IMR-90 (cell line): ENCODE measurements at regions not wholly inside any gene's neighbourhood (a gene's known extent, or its start where the extent isn't known, plus 50 kb on each side); places are given as distances from the start of the nearest gene placed in this dataset.
"Not testable (repeated sequence)": the region's sequence is repeated elsewhere in the genome, so short reads cannot be mapped to it uniquely, and the experiment has no call there.

Experiments
- ATAC-seq: fragments of 200-7000 bp; cut with Tn5 transposase; 2 replicates; pipeline ENCODE4 v1.9.1; 2020; ENCODE audit warnings: low read depth, mild to moderate bottlenecking, moderate library complexity
- BruUV-seq: library from RNA; stranded (reverse); fragments of 400-500 nt; replicated peaks from 2 replicates; lab custom pipeline; 2021; lab: Mats Ljungman, UMichigan
- CTCF ChIA-PET: fragments of 300-600 bp; formaldehyde crosslinking; extraction: SDS; loops from one replicate; lab custom pipeline; 2021; ENCODE audit warnings: antibody characterized with exemption; lab: Yijun Ruan, JAX
- POLR2A ChIA-PET: fragments of 300-600 bp; sonication (Branson Sonifier 250); formaldehyde crosslinking; loops from one replicate; lab custom pipeline; 2022; ENCODE audit warnings: antibody characterized with exemption; ENCODE audit not compliant: unreplicated experiment; lab: Charles Lee
- DNase-seq: peaks from one replicate; pipeline ENCODE4 v3.0.0; 2013
- H2AFZ ChIP-seq: replicated peaks from 2 replicates; pipeline ENCODE3; 2013; ENCODE audit warnings: low read length, mild to moderate bottlenecking; ENCODE audit not compliant: poor library complexity
- H2AK5ac ChIP-seq: 2 replicates; pipeline ENCODE4 v1.6.1; 2013; ENCODE audit warnings: low read depth, low read length, inconsistent platforms
- H2AK9ac ChIP-seq: replicated peaks from 2 replicates; pipeline ENCODE3; 2013; ENCODE audit warnings: mild to moderate bottlenecking, low read depth, low read length, moderate library complexity; ENCODE audit not compliant: poor library complexity
- H2BK120ac ChIP-seq: 2 replicates; pipeline ENCODE4 v1.6.1; 2013; ENCODE audit warnings: low read depth, low read length, inconsistent platforms
- H2BK15ac ChIP-seq: 3 replicates; pipeline ENCODE4 v1.6.1; 2013; ENCODE audit warnings: low read depth, low read length, inconsistent platforms
- H2BK20ac ChIP-seq: 2 replicates; pipeline ENCODE4 v1.6.1; 2013; ENCODE audit warnings: low read depth, mild to moderate bottlenecking, inconsistent platforms, low read length, moderate library complexity
- H2BK5ac ChIP-seq: 2 replicates; pipeline ENCODE4 v1.6.1; 2013; ENCODE audit warnings: mild to moderate bottlenecking, low read depth, low read length, inconsistent platforms; ENCODE audit not compliant: poor library complexity, severe bottlenecking
- H3K14ac ChIP-seq: replicated peaks from 2 replicates; pipeline ENCODE4 v1.6.1; 2013; ENCODE audit warnings: low read depth, low read length, inconsistent platforms
- H3K18ac ChIP-seq: 2 replicates; pipeline ENCODE4 v1.6.1; 2013; ENCODE audit warnings: low read depth, low read length, control low read depth
- H3K23ac ChIP-seq: 2 replicates; pipeline ENCODE4 v1.6.1; 2013; ENCODE audit warnings: low read depth, low read length, inconsistent platforms
- H3K27ac ChIP-seq: 2 replicates; pipeline ENCODE4 v1.5.1; 2013; ENCODE audit warnings: mild to moderate bottlenecking, control low read depth, low read length; ENCODE audit not compliant: insufficient read depth
- H3K27me3 ChIP-seq: 2 replicates; pipeline ENCODE4 v1.6.1; 2013; ENCODE audit warnings: low read length; ENCODE audit not compliant: control insufficient read depth, insufficient read depth
- H3K36me3 ChIP-seq: 2 replicates; pipeline ENCODE4 v1.6.1; 2013; ENCODE audit warnings: low read length, mixed read lengths; ENCODE audit not compliant: control insufficient read depth, insufficient read depth
- H3K4ac ChIP-seq: 2 replicates; pipeline ENCODE4 v1.6.1; 2013; ENCODE audit warnings: low read depth, low read length, inconsistent platforms
- H3K4me1 ChIP-seq: 2 replicates; pipeline ENCODE4 v1.6.1; 2013; ENCODE audit warnings: low read length, mixed read lengths; ENCODE audit not compliant: control insufficient read depth, insufficient read depth
- H3K4me2 ChIP-seq: 2 replicates; pipeline ENCODE4 v1.6.1; 2013; ENCODE audit warnings: low read depth, mild to moderate bottlenecking, control low read depth, low read length, moderate library complexity
- H3K4me3 ChIP-seq: 2 replicates; pipeline ENCODE4 v1.5.1; 2013; ENCODE audit warnings: low read depth, mild to moderate bottlenecking, control low read depth, low read length, moderate library complexity; ENCODE audit not compliant: insufficient read depth
- H3K56ac ChIP-seq: 2 replicates; pipeline ENCODE4 v1.6.1; 2013; ENCODE audit warnings: low read length, inconsistent platforms; ENCODE audit not compliant: insufficient read depth; ENCODE audit errors: extremely low read depth
- H3K79me1 ChIP-seq, 2 experiments: 2 replicates each; pipeline ENCODE4 v1.6.1; 2013; ENCODE audit warnings: low read length in 2 of 2, inconsistent platforms in 1 of 2, low read depth in 1 of 2
- H3K9ac ChIP-seq: 2 replicates; pipeline ENCODE4 v1.6.1; 2013; ENCODE audit warnings: low read depth, low read length, control low read depth
- H3K9me1 ChIP-seq: 2 replicates; pipeline ENCODE4 v1.6.1; 2013; ENCODE audit warnings: low read length, inconsistent platforms; ENCODE audit not compliant: insufficient read depth
- H3K9me3 ChIP-seq: 2 replicates; pipeline ENCODE4 v1.6.1; 2013; ENCODE audit warnings: low read length; ENCODE audit not compliant: control insufficient read depth, insufficient read depth
- H4K20me1 ChIP-seq: 2 replicates; pipeline ENCODE4 v1.6.1; 2013; ENCODE audit warnings: low read length, inconsistent platforms; ENCODE audit not compliant: insufficient read depth
- H4K5ac ChIP-seq: 2 replicates; pipeline ENCODE4 v1.6.1; 2013; ENCODE audit warnings: mild to moderate bottlenecking, low read depth, low read length, control low read depth
- H4K8ac ChIP-seq, 2 experiments: 2 replicates each; pipeline ENCODE4 v1.6.1; 2013; ENCODE audit warnings: low read depth in 2 of 2, low read length in 2 of 2, control low read depth in 1 of 2, inconsistent platforms in 1 of 2
- H4K91ac ChIP-seq: 2 replicates; pipeline ENCODE4 v1.6.1; 2013; ENCODE audit warnings: low read depth, low read length, inconsistent platforms; ENCODE audit not compliant: insufficient read depth
- WGBS, 2 experiments: methylation state at CpG; one replicate each; pipeline versions ENCODE4 v1.1.5 to v1.1.7; 2013; ENCODE audit warnings: missing lambda C conversion rate in 2 of 2; ENCODE audit not compliant: insufficient read length in 1 of 2; ENCODE audit errors: extremely low coverage in 2 of 2; 5-methylcytosine and 5-hydroxymethylcytosine counted together
- dilution Hi-C: fragments of 300-500 bp; cut with HindIII; formaldehyde crosslinking; loops from one replicate; pipeline ENCODE4 v1.14.3; 2018; ENCODE audit warnings: low sequenced_read_pairs; ENCODE audit not compliant: unreplicated experiment
- in situ Hi-C: fragments of 300-500 bp; cut with MboI; formaldehyde crosslinking; loops from 3 replicates; pipeline ENCODE4 v1.14.3; 2019; ENCODE audit warnings: low sequenced_read_pairs, inconsistent platforms, mixed read lengths
- intact Hi-C: fragments of 100-400 bp; cut with micrococcal nuclease; formaldehyde crosslinking; loops from 2 replicates; pipeline ENCODE4 v1.10.0; 2022

DNA sequence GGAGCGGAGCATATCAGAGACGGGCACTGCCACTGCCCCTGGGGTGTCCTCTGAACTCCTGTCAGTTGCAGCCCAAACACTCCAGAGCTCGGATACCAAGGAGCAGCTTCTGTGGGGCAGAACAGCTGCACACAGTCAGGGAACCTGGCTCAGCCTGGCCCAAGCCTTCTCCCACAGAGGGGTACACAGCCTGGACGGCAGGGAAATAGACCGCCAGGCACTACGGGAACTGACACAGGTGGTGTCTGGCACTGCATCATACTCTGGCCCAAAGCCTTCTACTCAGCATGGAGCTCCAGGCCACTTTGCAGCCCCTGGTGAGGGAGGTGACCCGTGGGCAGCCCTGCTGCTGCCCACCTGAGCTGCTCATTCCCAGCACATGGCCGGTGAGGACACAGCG is 204.5 kb downstream of the CEP170 start:
- H3K4me1 ChIP-seq, H2BK5ac ChIP-seq, H4K91ac ChIP-seq, H3K4me3 ChIP-seq, H2AK9ac ChIP-seq, H3K14ac ChIP-seq, H2AFZ ChIP-seq, H3K27ac ChIP-seq, POLR2A ChIA-PET, H3K18ac ChIP-seq, H2BK20ac ChIP-seq, H3K4me2 ChIP-seq, DNase-seq, H3K9me1 ChIP-seq, H4K8ac ChIP-seq, H3K4ac ChIP-seq, H3K36me3 ChIP-seq, BruUV-seq, H2BK15ac ChIP-seq, H2AK5ac ChIP-seq, in situ Hi-C loops, H3K27me3 ChIP-seq, H4K5ac ChIP-seq, CTCF ChIA-PET, H3K9ac ChIP-seq, H3K23ac ChIP-seq, dilution Hi-C loops, H3K79me1 ChIP-seq, intact Hi-C loops, H2BK120ac ChIP-seq, H3K9me3 ChIP-seq, H3K56ac ChIP-seq, H4K20me1 ChIP-seq, ATAC-seq: not testable (repeated sequence)
- WGBS, 2 experiments, result no CpG with 5 or more reads among the region's 9 CpGs

- H3K79me1 ChIP-seq, H4K8ac ChIP-seq, H3K9ac ChIP-seq, H3K4me1 ChIP-seq, ATAC-seq, H2BK15ac ChIP-seq, CTCF ChIA-PET, H3K23ac ChIP-seq, H3K56ac ChIP-seq, dilution Hi-C loops, H3K9me1 ChIP-seq, H2BK120ac ChIP-seq, H4K20me1 ChIP-seq, H2BK5ac ChIP-seq, POLR2A ChIA-PET, H4K91ac ChIP-seq, intact Hi-C loops, H3K9me3 ChIP-seq, DNase-seq, H3K27ac ChIP-seq, BruUV-seq, H3K4me3 ChIP-seq, H3K36me3 ChIP-seq, H2AK9ac ChIP-seq, H3K4ac ChIP-seq, H4K5ac ChIP-seq, H3K14ac ChIP-seq, H2BK20ac ChIP-seq, H3K18ac ChIP-seq, in situ Hi-C loops, H3K27me3 ChIP-seq, H2AFZ ChIP-seq, H2AK5ac ChIP-seq, H3K4me2 ChIP-seq: not testable (repeated sequence)
- WGBS, 2 experiments, result no CpG with 5 or more reads among the region's 14 CpGs
These were observed 205.4 kb downstream of the CEP170 start for GRCh38 chr1:243049716-243050115.
